SU-DHL-6 (cell line): ENCODE measurements at regions not wholly inside any gene's neighbourhood (a gene's known extent, or its start where the extent isn't known, plus 50 kb on each side); places are given as distances from the start of the nearest gene placed in this dataset.

Experiments
- H2AFZ ChIP-seq: fragments of 200-600 bp; sonication (generic); 2 replicates; pipeline ENCODE4 v1.6.1; 2014; ENCODE audit warnings: low read depth, mild to moderate bottlenecking, moderate library complexity, mixed read lengths, antibody characterized with exemption, low read length; ENCODE audit not compliant: severe bottlenecking
- H3F3A ChIP-seq: fragments of 200-600 bp; shearing (Covaris generic); 2 replicates; pipeline ENCODE4 v1.6.0; 2016; ENCODE audit warnings: antibody characterized with exemption, mild to moderate bottlenecking; ENCODE audit not compliant: insufficient read depth
- H3K27ac ChIP-seq: fragments of 200-600 bp; sonication (generic); 2 replicates; pipeline ENCODE4 v1.5.1; 2016; ENCODE audit warnings: low read depth, mild to moderate bottlenecking, low read length, moderate library complexity, mixed read lengths
- H3K27me3 ChIP-seq: fragments of 200-600 bp; sonication (generic), shearing (Covaris generic); 2 replicates; pipeline ENCODE4 v1.6.0; 2014; ENCODE audit warnings: mild to moderate bottlenecking, low read length
- H3K36me3 ChIP-seq: fragments of 200-600 bp; sonication (generic); 2 replicates; pipeline ENCODE4 v1.6.1; 2014; ENCODE audit warnings: mild to moderate bottlenecking, low read length, mixed read lengths
- H3K4me2 ChIP-seq: fragments of 300-600, 200-600 bp; shearing (Covaris generic), sonication (generic); 2 replicates; pipeline ENCODE4 v1.6.0; 2014; ENCODE audit warnings: low read length, low read depth, mild to moderate bottlenecking; ENCODE audit not compliant: poor library complexity, severe bottlenecking
- H3K4me3 ChIP-seq: fragments of 200-600 bp; sonication (generic); 2 replicates; pipeline ENCODE4 v1.5.1; 2014; ENCODE audit warnings: antibody characterized with exemption, low read length, mild to moderate bottlenecking, mixed read lengths; ENCODE audit not compliant: insufficient read depth, poor library complexity, severe bottlenecking
- H3K79me2 ChIP-seq: fragments of 200-600 bp; sonication (generic); 2 replicates; pipeline ENCODE4 v1.6.1; 2014; ENCODE audit warnings: mild to moderate bottlenecking, low read length, moderate library complexity; ENCODE audit not compliant: insufficient read depth
- H3K9ac ChIP-seq: fragments of 200-600 bp; sonication (generic); 2 replicates; pipeline ENCODE4 v1.7.0; 2014; ENCODE audit warnings: mild to moderate bottlenecking, low read length
- H3K9me2 ChIP-seq: fragments of 200-600 bp; sonication (generic); replicated peaks from 2 replicates; pipeline ENCODE4 v1.6.1; 2014; ENCODE audit warnings: low read length; ENCODE audit not compliant: insufficient read depth
- H3K9me3 ChIP-seq: fragments of 200-600 bp; sonication (generic); 2 replicates; pipeline ENCODE4 v1.6.1; 2014; ENCODE audit warnings: low read length, mixed read lengths; ENCODE audit not compliant: insufficient read depth
- H4K20me1 ChIP-seq: fragments of 200-600 bp; sonication (generic); 2 replicates; pipeline ENCODE4 v1.6.1; 2014; ENCODE audit warnings: low read depth, mild to moderate bottlenecking, antibody characterized with exemption, low read length, moderate library complexity, mixed read lengths
- EZH2phosphoT487 ChIP-seq: fragments of 200-600 bp; sonication (generic), shearing (Covaris generic); conservative IDR thresholded peaks from 2 replicates; pipeline ENCODE4 v1.6.1; 2018; ENCODE audit warnings: mild to moderate bottlenecking, antibody characterized with exemption, low read length, moderate library complexity, mixed read lengths
- TF ChIP-seq, protein P1 (sequence below): fragments of 200-600 bp; sonication (generic); IDR thresholded peaks from one replicate; pipeline ENCODE4 v1.5.1; 2017; ENCODE audit warnings: antibody characterized with exemption, mild to moderate bottlenecking, low read length, moderate library complexity; ENCODE audit not compliant: insufficient read depth, poor library complexity, severe bottlenecking

DNA sequence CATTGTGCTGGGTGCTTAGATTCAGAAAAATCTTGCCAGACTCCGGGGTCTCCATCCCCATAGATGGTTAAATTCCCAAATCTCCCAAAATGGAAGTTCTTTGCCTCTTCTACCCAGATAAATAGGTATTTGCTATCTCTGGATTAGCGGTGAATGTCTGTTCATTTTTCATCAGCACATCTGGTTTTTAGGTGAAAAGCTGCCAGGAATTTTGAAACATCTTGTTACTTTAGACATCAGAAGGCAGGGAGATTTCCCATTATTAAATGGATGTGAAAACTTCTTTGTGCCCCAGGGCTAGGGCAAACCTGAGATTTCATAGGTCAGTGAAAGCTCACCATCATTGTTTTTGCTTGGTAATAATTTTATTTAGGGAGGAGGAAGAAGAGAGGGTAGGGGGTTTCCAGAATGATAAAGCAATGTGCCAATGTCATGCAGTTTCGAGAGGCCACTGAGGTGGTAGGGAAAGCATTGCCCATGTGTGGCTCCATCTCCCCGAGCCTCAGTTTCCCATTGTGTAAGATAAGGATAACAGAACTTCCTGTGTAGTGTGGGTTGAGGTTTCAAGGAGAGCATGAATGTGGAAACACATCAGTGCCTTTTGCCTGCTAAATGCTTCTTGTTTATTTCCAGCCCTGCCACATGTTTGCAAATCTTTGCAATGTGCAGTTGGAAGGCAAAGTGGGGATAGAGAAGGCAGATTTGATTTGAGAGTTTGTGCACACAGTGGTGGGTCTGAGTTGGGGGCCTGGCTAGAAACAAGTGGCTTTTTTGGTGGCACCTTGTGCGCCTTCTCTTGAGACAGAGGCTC lies 147.2 kb upstream of the KLF4 start:
- TF ChIP-seq EZH2phosphoT487: no peak
- TF ChIP-seq, protein P1, sequence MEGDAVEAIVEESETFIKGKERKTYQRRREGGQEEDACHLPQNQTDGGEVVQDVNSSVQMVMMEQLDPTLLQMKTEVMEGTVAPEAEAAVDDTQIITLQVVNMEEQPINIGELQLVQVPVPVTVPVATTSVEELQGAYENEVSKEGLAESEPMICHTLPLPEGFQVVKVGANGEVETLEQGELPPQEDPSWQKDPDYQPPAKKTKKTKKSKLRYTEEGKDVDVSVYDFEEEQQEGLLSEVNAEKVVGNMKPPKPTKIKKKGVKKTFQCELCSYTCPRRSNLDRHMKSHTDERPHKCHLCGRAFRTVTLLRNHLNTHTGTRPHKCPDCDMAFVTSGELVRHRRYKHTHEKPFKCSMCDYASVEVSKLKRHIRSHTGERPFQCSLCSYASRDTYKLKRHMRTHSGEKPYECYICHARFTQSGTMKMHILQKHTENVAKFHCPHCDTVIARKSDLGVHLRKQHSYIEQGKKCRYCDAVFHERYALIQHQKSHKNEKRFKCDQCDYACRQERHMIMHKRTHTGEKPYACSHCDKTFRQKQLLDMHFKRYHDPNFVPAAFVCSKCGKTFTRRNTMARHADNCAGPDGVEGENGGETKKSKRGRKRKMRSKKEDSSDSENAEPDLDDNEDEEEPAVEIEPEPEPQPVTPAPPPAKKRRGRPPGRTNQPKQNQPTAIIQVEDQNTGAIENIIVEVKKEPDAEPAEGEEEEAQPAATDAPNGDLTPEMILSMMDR: no peak
- no peak overlapping the region for H3K9ac ChIP-seq
- no peak overlapping the region for H3K4me3 ChIP-seq
- no peak overlapping the region for H3K4me2 ChIP-seq
- H2AFZ ChIP-seq: no peak overlapping the region
- no peaks in the 10 kb centered on the region for H3F3A ChIP-seq
- no peak overlapping the region for H3K27ac ChIP-seq
- H3K9me2 ChIP-seq: no peaks in the 10 kb centered on the region
- no peaks in the 10 kb centered on the region for H4K20me1 ChIP-seq
- no peaks in the 10 kb centered on the region for H3K36me3 ChIP-seq
- no peaks in the 10 kb centered on the region for H3K79me2 ChIP-seq
- no peaks in the 10 kb centered on the region for H3K27me3 ChIP-seq
- no peaks in the 10 kb centered on the region for H3K9me3 ChIP-seq

DNA sequence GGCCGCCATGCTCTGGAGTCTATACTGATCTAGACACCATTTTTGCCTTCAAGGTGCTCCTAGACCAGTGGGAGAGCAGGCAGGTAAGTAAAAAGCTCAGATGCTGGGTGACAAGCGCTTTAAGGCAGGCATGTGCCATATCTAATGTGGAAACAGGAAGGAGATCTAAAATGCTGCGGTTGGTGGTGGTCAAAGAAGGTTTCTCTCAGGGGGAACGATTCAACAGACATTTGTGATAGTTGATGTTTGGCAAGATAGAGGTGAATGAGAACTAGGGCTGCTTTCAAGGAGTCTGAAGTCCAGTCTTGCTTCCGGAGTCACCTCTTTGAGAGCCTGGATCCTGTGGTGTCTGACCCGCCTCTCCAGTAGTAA lies 146.2 kb upstream of the KLF4 start:
- Histone ChIP-seq H2AFZ (no peak overlapping the region), H3K4me2 (no peak overlapping the region), H3K4me3 (no peak overlapping the region), H3K9me2 (no peaks in the 10 kb centered on the region), H3F3A (no peaks in the 10 kb centered on the region), H4K20me1 (no peaks in the 10 kb centered on the region), H3K36me3 (no peaks in the 10 kb centered on the region), H3K9ac (no peak overlapping the region), H3K27ac (no peak overlapping the region), H3K9me3 (no peaks in the 10 kb centered on the region), H3K79me2 (no peaks in the 10 kb centered on the region), H3K27me3 (no peaks in the 10 kb centered on the region)
- TF ChIP-seq, protein P1: no peak
- no peak for TF ChIP-seq EZH2phosphoT487

DNA sequence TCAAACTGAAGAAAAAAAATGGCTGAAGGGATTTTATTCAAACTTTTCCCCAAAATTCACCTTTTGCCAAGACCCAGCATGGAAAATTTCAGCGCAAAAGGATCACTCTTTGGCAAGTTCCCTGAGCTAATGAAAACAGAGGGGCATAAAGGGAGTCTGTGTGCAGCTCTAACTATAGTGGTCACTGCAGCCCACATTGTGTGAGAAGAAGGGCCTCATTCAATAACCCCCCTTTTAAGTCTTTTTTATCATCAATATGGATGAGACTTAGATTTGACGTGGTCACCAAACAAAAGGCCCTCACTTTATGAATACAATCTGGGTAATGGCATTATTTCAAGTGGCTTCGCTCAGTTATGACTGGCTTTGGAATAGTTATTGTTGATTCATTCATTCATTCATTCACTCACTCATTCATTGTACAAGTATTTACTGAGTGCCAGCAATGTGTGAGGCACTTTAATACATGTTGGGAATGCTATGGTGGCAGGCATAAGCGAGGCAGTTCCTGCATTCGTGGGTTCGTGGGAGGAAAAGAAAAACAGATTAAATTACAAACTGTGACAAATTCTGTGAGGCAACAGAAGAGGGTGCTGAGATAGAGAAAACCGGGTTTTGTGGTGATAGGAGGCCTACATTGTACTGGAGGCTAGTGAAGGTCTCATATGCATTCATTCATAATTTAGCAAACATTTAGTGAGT lies 145.7 kb upstream of the KLF4 start:
- no peaks in the 10 kb centered on the region for H3K79me2 ChIP-seq
- H3K9ac ChIP-seq: no peak overlapping the region
- no peaks in the 10 kb centered on the region for H4K20me1 ChIP-seq
- H3K4me3 ChIP-seq: no peak overlapping the region
- H3K27me3 ChIP-seq: no peaks in the 10 kb centered on the region
- no peak overlapping the region for H3K27ac ChIP-seq
- H3K36me3 ChIP-seq: no peaks in the 10 kb centered on the region
- no peaks in the 10 kb centered on the region for H3K9me3 ChIP-seq
- H3F3A ChIP-seq: no peaks in the 10 kb centered on the region
- no peak overlapping the region for H3K4me2 ChIP-seq
- H2AFZ ChIP-seq: no peak overlapping the region
- TF ChIP-seq, protein P1: no peak
- no peak for TF ChIP-seq EZH2phosphoT487
- H3K9me2 ChIP-seq: no peaks in the 10 kb centered on the region
